Activated naive CD4-positive, alpha-beta T cell treated with Interleukin-2 at 50 U/mL for 16 hours (primary cell): ENCODE measurements at regions not wholly inside any gene's neighbourhood (a gene's known extent, or its start where the extent isn't known, plus 50 kb on each side); places are given as distances from the start of the nearest gene placed in this dataset.
"Not testable (repeated sequence)": the region's sequence is repeated elsewhere in the genome, so short reads cannot be mapped to it uniquely, and the experiment has no call there.

Source experiments
- DNase-seq: peaks from one replicate; pipeline ENCODE4 v3.0.0-alpha.2; 2020

DNA sequence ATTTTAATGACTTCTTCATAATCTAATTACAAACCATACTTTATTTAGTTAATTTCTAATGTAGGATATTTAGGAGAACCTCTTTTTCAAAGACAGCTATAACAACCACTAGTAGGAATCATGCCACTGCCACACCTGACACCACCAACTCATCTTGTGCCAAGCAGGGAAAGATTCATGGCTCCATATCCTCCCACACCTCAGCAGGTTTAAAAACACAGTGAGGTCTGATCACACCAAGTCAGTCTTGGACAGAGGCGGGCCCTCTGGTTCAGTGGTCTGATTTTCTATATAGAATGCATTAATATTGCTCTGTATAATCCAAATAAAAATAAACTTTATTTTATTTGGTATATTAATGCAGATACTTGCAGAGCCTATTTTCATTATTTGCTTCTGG is 227.7 kb upstream of the TTC29 start:
- no peak for DNase-seq

DNA sequence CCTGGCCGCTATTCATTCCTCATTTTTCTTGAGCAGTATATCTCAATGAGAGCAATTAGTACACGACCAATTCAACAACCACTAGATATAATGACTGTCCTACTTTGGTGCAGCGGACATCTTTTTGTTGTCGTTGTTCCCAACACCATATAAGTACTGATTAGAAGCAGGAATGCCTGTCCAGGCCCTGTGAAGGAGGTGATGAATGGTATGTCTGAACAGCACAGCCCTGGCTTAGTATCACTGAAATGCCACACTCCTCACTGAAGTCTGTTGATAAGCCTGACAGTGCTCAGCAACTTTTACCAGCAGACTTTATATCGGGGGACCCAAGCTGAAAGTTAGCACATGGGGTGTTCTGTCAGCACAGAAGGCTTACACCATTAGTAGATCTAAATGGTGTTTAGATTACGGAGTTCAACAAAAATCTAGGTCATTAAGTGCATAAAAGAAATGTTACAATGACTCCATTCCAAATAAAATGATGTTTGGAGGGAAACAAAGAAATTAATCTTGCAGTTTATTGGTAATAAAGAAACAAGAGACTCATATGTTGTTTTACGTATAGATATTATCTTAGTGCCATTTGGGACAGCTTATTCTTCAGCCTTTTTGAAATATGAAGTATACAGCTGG is 228.3 kb upstream of the TTC29 start:
- DNase-seq = no peak

- DNase-seq = no peak
Measured at GRCh38 chr4:147174591-147174990, 228.9 kb upstream of the TTC29 start.

GRCh38 chr4:147175460-147176025 is 229.9 kb upstream of the TTC29 start:
- DNase-seq = no peak

DNA sequence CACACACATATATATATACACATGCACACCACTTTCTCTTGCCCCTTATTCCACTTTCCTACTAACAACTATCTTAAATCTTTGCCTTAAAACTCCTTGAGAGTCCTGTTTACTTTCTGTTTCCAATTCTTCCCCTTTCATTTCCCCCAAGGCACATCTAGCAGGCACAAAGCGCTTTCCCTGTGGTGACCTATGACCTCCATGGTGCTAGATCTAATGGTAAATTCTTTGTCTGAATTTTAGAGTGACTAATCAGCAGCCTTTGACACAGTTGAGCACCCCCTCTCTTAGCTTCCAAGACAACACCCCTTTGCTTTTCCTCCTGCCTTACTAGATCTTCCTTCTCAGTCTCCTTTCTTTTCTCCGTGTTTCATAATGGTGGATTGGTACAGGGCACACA is 236.4 kb upstream of the TTC29 start:
- no peak for DNase-seq

GRCh38 chr4:147192679-147193078 is 247.0 kb upstream of the TTC29 start:
- no peak for DNase-seq

DNA sequence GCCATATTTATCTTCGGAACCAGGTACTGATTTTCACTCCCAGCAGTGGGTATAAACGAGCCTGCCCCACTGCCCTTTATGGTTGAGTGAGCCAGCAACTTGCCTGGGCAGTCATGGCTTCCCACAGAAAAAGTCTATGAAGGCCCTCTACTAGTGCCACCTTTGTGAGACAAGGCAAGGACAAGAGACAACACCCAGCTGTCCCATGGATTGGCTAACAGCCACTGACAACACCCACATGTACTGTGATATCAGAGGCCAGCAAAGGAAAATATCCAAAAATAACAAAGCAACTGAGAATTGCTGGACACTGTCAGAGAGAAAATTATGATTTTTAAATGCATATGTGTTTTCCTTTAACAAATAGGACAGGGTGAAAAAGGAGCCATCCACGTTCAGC is 248.4 kb upstream of the TTC29 start:
- no peak for DNase-seq

GRCh38 chr4:147194604-147195003 is 248.9 kb upstream of the TTC29 start:
- no peak for DNase-seq

DNA sequence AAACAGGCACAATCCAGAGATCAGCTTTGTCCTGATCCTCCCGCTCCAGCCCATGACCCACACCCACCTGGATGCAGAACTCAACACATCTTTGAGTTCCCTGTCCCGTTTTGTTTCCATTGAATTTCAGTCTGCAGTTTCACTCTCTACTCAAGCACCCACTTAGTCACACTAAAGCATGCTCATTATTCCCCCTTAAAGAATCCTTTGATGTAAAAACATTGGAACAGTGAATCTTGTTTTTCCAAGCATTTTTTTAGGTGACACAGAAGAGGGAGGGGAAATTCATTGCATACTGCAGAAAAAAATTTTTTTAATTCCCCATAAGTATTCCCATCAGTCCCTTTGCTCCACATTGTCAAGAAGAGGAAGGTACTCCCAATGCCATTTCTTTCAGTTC is 249.7 kb upstream of the TTC29 start:
- no peak for DNase-seq

GRCh38 chr4:147198411-147199051 is 252.9 kb upstream of the TTC29 start:
- no peak for DNase-seq

DNA sequence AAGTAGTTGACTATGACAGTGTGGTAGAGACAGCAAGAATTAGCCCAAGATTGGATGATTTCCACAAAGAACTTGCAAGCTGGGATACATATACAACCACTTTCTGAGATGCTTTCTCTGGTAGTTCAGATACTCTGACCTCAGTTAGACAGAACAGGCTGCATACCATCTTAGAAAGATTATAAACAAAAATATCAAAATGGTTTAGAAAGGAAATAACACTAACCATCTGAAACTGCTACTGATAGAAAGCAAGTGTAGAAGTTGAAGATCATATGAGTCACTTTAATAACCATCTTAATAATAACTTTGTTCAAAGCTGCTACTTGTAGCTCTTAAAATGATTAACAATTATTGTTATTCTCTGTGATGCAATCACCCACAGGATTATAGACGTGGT is 255.4 kb upstream of the TTC29 start:
- DNase-seq = no peak

DNA sequence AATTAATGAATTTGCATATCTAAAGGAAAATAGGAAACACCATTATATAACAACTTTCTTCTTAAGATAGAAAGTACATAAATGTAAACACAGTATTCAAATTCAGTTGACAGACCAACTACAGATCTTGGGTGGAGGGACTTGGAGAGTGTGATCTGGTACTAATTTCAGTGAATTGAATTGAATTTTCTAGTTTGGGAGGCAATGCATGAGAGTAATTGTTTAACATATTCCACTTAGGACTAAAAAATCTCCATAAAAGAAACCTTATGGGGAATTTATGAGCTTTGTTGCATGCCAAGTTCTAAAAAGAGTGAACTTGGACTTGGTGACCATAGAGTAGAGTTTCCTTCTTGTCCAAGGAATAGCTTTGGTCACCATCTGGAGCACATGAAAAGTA is 261.1 kb upstream of the TTC29 start:
- DNase-seq = no peak

- no peak for DNase-seq
Measured at GRCh38 chr4:147207911-147208310, 262.2 kb upstream of the TTC29 start.

GRCh38 chr4:147217655-147218054 is 263.2 kb upstream of the EDNRA start:
- no peak for DNase-seq

DNA sequence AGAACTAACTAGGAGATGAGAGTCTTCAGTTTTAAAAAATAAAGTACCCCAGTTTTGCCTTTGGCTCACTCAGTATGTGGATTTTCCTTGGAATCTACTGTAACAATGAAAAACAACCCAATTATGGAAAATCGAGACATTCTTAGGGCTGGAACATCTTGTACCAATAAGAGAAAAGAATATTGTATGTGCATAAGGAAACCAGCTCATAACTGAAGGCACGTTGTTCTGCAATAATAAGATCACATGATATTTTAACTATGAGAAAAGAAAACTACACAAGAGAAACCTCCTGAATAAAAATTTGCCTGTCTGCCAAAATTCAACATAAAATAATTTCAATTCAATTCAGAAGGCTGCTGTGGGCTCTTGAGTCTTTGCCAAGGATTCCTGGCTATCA is 261.8 kb upstream of the EDNRA start:
- DNase-seq = no peak

- DNase-seq = no peak
Measured at GRCh38 chr4:147220833-147221232, 260.1 kb upstream of the EDNRA start.

- no peak for DNase-seq
Measured at GRCh38 chr4:147222906-147223305, 258.0 kb upstream of the EDNRA start.

GRCh38 chr4:147223576-147223975 is 257.3 kb upstream of the EDNRA start:
- DNase-seq = no peak

DNA sequence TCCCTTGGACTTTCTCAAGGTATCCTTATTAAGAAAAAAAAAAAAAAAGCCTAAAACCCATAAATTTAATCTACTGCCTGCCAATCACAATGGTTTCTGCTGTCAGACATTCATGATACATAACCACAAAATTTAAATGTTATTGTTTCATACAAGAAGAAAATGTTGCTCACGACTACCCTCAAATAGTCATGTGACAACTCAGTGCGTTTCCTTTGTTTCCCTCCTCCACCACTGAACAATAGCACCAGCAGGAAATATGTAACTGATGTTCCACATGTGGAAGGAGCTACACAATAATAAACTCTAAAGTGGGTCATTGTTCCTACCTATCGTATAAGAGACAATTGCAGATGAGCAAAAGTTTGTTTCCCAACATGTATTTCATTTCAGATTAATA is 244.1 kb upstream of the EDNRA start:
- DNase-seq = no peak

DNA sequence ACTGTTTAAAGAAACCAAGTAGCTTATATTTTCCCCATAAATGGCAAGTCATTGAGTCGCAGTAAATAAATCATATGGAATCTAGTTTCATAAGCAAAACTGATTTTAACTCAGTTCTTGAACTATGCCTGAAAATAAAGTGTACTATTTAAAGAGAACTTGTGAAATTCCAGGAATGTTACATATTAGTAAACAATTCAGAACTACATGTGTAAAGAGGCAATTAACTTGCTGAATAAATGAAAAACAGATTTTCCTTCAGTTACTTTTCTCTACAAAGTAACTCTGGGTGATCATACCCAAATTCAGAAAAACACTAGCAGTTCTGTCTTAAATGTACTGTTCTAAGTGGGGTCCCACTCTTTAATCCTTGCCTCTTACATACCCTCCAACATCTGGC is 236.1 kb upstream of the EDNRA start:
- DNase-seq = no peak

DNA sequence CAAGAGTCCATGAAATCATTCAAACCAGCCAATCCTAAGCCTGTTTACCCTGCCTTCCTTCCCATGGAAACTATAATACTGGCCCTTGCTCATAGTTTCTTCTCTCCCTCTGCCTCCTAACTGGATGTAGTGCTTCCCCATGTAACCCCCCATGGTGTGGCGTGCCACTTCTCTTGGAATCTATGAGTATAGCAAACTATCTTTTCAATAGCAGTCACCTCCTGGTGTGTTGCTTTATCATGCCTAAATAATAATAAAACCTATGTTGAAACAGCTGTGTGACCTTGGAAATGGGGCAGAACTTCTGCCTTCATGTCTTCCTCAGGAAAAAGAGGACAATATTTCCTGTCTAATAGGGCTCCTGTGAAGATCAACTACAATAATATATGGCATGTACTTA is 234.8 kb upstream of the EDNRA start:
- DNase-seq = no peak

DNA sequence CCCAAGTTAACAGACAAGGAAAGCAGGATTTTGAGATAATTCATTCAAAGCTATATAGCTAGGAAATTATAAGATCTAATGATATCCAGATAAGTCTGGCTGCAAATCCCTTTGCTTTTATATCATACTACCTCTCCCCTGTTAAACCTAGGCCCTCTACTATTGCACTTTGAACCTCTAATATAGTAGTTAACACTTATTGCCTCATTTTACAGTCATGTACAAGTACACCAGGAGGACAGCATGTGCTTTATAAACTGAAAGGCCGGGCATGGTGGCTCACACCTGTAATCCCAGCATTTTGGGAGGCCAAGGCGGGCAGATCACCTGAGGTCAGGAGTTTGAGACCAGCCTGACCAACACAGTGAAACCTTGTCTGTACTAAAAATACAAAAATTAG is 234.4 kb upstream of the EDNRA start:
- not testable (repeated sequence) for DNase-seq

DNA sequence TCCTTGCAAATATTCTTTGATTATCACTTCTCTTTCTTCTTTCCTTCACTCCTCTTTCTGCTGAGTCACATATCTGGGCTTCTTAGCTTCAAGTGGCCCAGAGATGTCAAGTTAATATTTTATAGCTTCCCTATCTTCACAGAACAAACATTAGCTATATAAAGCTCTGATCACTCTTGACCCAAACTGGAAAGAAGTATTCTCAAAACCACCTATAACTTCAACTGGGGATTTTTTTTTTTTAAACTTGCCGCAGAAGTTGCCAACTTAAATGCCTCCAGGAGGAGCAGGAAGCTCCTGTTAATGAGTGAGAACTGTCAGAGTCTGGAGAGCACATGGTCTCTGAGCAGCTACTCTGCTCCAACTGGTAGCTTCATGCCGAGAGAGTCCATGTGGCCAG is 233.3 kb upstream of the EDNRA start:
- DNase-seq = no peak

GRCh38 chr4:147250062-147250461 is 230.8 kb upstream of the EDNRA start:
- no peak for DNase-seq

GRCh38 chr4:147255268-147255667 is 225.6 kb upstream of the EDNRA start:
- not testable (repeated sequence) for DNase-seq
